Mesodermal cell (in vitro differentiated cells): ENCODE measurements at regions not wholly inside any gene's neighbourhood (a gene's known extent, or its start where the extent isn't known, plus 50 kb on each side); places are given as distances from the start of the nearest gene placed in this dataset.

ENCODE experiments used
- H3K27ac ChIP-seq: 2 replicates; pipeline ENCODE4 v1.7.0; 2013; ENCODE audit warnings: mild to moderate bottlenecking, low read depth, low read length, moderate library complexity; ENCODE audit not compliant: severe bottlenecking
- H3K36me3 ChIP-seq: 2 replicates; pipeline ENCODE4 v1.7.1; 2013; ENCODE audit warnings: mild to moderate bottlenecking, low read length, moderate library complexity; ENCODE audit not compliant: control insufficient read depth, insufficient read depth
- H3K4me1 ChIP-seq: one replicate; pipeline ENCODE4 v1.7.1; 2013; ENCODE audit warnings: mild to moderate bottlenecking, low read length; ENCODE audit not compliant: insufficient read depth, control insufficient read depth, poor library complexity, severe bottlenecking
- H3K4me3 ChIP-seq: 2 replicates; pipeline ENCODE4 v1.7.0; 2013; ENCODE audit warnings: low read length, control low read depth, mild to moderate bottlenecking; ENCODE audit not compliant: insufficient read depth, poor library complexity, severe bottlenecking; ENCODE audit errors: extremely low read depth
- H3K9me3 ChIP-seq: 2 replicates; pipeline ENCODE4 v1.7.1; 2013; ENCODE audit warnings: mild to moderate bottlenecking, low read length, moderate library complexity; ENCODE audit not compliant: control insufficient read depth
- WGBS, 2 experiments: methylation state at CpG; one replicate each; pipeline ENCODE4 v1.1.5; 2013; ENCODE audit warnings: missing lambda C conversion rate in 2 of 2; ENCODE audit not compliant: insufficient coverage in 2 of 2; 5-methylcytosine and 5-hydroxymethylcytosine counted together

DNA sequence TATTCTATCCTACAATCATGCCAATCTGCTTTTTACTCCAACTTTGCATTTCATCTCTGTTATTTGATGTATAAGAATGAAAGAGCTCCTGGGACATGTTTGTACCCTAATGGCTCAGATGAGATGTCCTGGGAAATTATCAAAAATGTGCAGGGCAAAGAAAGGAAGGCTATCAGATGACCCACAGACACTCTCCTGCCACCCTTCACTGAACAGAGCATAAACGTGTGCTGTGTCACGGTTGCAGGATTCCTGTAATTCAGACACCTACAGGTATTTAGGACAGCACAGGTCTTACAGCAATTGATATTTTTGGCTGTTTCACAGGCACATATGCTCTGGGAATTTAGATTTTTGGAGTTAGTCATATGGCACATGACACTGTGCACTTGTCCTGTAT is 149.2 kb upstream of the GAS1 start:
- H3K4me1 ChIP-seq: no peaks in the 10 kb centered on the region
- H3K27ac ChIP-seq: no peak overlapping the region
- no peak overlapping the region for H3K4me3 ChIP-seq
- H3K36me3 ChIP-seq: no peaks in the 10 kb centered on the region
- no peaks in the 10 kb centered on the region for H3K9me3 ChIP-seq
- WGBS, 2 experiments: 85% methylated on average over 2 of the region's 2 CpGs; no CpG with 5 or more reads in 1 of the 2 experiments

DNA sequence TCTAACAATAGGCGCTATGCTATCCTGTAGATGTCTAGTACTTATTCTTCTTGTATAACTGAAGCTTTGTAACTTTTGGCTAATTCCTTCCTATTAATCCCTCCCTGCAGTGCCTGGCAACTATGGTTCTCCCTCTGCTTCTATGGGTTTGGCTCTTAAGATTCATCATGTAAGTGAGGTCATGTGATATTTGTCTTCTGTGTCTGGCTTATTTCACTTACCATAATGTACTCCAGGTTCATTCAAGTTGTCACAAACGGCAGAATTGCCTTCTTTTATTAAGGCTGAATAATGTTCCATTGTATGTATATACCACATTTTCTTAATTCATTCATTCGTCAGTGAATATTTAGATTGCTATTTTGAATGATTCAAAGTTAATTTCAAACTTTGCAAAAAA is 149.9 kb upstream of the GAS1 start:
- WGBS, 2 experiments: 80% methylated on average over 1 of the region's 3 CpGs; no CpG with 5 or more reads in 1 of the 2 experiments
- H3K4me3 ChIP-seq: no peak overlapping the region
- H3K9me3 ChIP-seq: no peaks in the 10 kb centered on the region
- H3K27ac ChIP-seq: no peak overlapping the region
- no peaks in the 10 kb centered on the region for H3K36me3 ChIP-seq
- H3K4me1 ChIP-seq: no peaks in the 10 kb centered on the region

DNA sequence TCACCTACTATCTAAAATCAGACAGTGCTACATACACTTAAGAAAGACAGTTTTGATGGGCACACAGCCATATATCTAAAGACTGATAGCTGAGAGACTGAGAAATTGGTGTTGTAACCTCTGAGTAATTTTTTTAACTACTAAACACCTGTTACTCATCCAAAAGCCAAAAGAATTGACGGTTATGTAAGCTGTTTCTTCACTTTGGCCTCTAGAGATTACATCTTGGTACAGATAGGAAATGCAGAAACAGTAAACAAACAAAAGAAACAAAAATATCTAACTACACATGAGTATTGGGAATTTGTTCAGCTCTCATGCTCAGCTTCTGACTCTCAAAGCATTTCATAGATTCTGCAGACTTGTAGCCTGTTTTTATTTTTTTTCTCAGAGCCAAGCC is 152.1 kb upstream of the GAS1 start:
- Histone ChIP-seq H3K36me3 (no peaks in the 10 kb centered on the region), H3K27ac (no peak overlapping the region), H3K4me3 (no peak overlapping the region), H3K4me1 (no peaks in the 10 kb centered on the region), H3K9me3 (no peaks in the 10 kb centered on the region)
- no CpG with 5 or more reads among the region's 1 CpG for WGBS, 2 experiments

DNA sequence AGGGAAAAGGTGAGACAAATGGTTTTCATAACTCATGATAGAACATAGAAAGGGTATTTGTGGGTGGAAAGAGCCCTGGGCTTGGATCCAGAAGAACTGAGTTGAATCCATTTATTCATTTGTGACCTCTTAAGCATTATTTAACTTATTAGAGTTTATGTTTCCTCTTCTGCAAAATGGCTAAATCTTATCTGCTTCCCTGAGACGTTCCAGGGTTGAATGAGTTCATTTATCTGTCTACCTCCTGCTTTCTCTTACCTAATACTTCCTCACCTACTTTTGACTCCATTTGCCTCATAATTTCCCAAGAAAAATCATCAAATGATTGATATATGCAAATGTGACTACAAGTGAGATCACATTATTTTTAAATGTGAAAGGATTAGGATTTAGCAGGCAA is 152.7 kb upstream of the GAS1 start:
- Histone ChIP-seq H3K4me3 (no peak overlapping the region), H3K27ac (no peak overlapping the region), H3K9me3 (no peaks in the 10 kb centered on the region), H3K36me3 (no peaks in the 10 kb centered on the region), H3K4me1 (no peaks in the 10 kb centered on the region)
- 60 to 90% methylated on average over 1 of the region's 1 CpG for WGBS, 2 experiments

DNA sequence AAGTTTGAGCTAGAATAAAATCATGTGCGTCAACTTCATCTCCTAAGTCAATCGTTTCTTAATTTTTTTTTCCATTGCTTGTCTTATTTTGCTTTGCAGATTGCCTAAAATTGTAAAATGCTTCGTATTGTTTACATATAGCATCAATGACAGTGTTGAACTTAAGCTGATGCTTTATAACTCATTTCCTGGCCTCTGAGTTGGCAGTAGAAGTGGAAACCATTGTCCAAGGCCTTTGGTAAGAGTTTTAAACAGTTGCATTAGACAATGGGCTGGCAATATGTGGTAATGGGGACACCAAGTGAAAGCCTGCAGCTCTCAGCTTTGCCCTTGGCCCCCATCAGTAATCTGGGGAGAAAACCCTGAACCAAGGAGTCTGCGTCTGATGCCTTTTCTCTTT is 154.8 kb upstream of the GAS1 start:
- H3K4me1 ChIP-seq: no peaks in the 10 kb centered on the region
- H3K9me3 ChIP-seq: no peaks in the 10 kb centered on the region
- 100% methylated on average over 1 of the region's 4 CpGs for WGBS, 2 experiments
- H3K36me3 ChIP-seq: no peaks in the 10 kb centered on the region
- H3K4me3 ChIP-seq: no peak overlapping the region
- no peak overlapping the region for H3K27ac ChIP-seq

DNA sequence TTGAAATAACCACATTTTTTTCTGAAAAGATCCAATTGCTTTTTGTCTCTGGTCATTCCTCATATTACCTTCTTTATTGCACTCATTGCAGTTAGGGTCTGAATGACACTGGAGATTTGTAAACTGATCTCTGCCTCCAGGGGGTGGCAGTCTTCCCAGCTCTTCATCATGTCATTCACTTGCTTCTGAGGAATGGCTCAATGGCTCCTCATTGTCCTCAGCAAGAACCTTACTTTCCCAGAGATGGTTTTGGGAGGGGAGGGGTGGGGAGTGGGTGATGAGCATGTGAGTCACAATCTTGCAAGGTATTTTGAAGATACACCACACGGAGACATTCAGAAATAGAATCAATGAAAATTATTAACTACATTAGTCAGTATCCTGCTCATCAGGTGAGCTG is 159.8 kb upstream of the GAS1 start:
- H3K4me3 ChIP-seq: no peak overlapping the region
- no CpG with 5 or more reads among the region's 1 CpG for WGBS, 2 experiments
- no peak overlapping the region for H3K27ac ChIP-seq
- no peaks in the 10 kb centered on the region for H3K36me3 ChIP-seq
- peaks cover 7% of the 10 kb centered on the region for H3K9me3 ChIP-seq
- no peaks in the 10 kb centered on the region for H3K4me1 ChIP-seq

DNA sequence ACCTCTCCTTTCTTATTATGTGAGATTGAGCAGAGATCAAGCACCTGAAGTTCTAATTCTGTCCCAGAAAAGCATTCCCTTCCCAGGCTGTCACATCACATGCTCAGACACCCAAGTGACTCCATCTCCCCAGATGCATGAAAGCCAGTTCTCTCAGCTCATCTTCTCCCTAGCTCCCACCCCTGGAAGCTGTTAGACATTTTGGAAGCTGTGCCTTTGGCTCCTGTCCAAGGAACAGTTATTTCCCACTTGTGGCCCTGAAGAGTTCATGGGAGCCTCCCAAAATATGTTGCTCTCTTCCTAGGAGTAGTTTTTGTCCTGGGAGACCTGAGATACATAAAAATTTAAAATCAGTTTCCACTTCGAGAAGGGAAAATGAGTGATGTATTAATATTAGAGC is 161.4 kb upstream of the GAS1 start:
- H3K4me1 ChIP-seq: no peaks in the 10 kb centered on the region
- H3K27ac ChIP-seq: no peak overlapping the region
- no CpG with 5 or more reads among the region's 1 CpG for WGBS, 2 experiments
- no peaks in the 10 kb centered on the region for H3K36me3 ChIP-seq
- no peak overlapping the region for H3K4me3 ChIP-seq
- H3K9me3 ChIP-seq: peaks cover 7% of the 10 kb centered on the region

DNA sequence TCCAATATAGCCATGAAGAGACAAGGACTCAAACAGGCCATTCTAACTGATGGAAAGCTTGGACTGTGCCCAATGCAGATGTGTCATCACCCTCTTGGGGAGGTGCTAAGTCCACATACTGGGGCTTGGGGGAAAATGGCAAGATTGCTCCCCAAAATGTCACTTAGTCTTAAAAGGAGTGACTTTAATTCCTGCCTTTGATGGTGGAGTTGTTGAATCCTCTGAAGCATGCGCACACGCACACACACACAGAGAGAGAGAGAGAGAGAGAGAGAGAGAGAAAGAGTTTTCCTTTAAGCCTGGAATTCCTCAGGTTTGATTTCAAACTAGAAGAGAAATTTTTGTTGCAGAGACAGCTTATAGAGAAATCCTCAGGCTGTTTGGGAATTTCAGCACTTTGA is 161.9 kb upstream of the GAS1 start:
- H3K27ac ChIP-seq: no peak overlapping the region
- H3K4me3 ChIP-seq: no peak overlapping the region
- H3K4me1 ChIP-seq: no peaks in the 10 kb centered on the region
- WGBS, 2 experiments: no CpG with 5 or more reads among the region's 2 CpGs
- H3K36me3 ChIP-seq: no peaks in the 10 kb centered on the region
- H3K9me3 ChIP-seq: peaks cover 7% of the 10 kb centered on the region

DNA sequence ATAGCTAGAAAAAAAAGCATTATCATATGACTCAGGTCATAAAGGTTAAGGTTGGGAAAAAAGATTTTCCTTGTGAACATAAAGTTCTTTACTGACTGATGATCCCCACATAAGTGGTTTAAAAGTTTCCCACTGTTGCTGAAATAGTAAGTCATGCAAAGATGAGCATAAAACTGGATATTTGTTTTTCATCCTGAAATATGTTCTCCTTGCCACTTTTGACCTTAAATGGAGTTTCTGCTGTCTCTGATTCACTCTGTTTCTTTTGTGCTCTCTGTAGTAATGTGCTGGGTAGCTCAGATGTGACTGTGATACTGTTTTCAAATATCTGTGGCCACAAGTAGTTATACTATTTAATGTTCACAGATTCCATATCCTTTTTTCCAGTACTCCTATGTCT is 162.5 kb upstream of the GAS1 start:
- Histone ChIP-seq H3K36me3 (no peaks in the 10 kb centered on the region), H3K27ac (no peak overlapping the region), H3K4me3 (no peak overlapping the region), H3K4me1 (no peaks in the 10 kb centered on the region), H3K9me3 (peaks cover 7% of the 10 kb centered on the region)

DNA sequence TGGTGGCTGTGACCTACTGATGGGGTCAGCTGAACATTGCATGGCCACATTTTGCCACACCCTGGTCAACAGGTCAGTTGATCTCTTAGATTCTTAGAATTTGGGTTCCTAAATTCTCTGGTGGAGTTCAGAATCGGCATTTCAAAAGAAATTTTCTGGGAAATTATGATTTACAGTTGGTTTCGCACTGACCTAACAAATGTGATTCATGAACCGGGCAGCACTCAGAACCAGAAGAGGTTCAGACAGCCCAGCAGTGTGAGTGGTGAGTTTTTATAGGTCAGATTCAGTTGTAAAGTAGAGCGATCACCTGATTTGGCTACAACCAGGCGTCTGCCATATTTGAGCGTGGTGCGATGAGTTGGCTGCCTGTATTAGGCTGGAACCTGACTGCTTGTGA is 163.7 kb upstream of the GAS1 start:
- no peaks in the 10 kb centered on the region for H3K36me3 ChIP-seq
- 99% methylated on average over 6 to 7 of the region's 7 CpGs for WGBS, 2 experiments
- no peak overlapping the region for H3K27ac ChIP-seq
- no peak overlapping the region for H3K4me3 ChIP-seq
- peaks cover 7% of the 10 kb centered on the region for H3K9me3 ChIP-seq
- H3K4me1 ChIP-seq: no peaks in the 10 kb centered on the region

DNA sequence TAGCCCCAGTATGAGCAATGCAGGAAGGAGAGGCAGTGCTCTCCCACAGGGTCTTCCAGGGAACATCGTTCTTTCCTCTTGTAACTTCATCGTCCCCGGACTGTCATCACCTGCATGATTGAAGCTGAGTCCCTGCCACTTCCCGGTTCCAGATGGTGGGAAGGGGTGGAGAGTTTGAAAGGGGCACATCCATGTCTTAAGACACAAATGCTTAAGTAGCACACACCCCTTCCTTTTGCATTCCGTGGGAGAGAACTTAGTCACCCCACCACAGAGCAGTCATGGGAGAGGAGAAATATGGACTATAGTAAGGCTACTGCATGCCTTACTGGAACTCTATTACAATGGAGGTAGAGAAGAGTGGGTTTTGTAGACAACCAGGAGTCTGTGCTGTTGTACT is 165.3 kb upstream of the GAS1 start:
- 84 to 88% methylated on average over 1 to 3 of the region's 5 CpGs for WGBS, 2 experiments
- H3K27ac ChIP-seq: no peak overlapping the region

DNA sequence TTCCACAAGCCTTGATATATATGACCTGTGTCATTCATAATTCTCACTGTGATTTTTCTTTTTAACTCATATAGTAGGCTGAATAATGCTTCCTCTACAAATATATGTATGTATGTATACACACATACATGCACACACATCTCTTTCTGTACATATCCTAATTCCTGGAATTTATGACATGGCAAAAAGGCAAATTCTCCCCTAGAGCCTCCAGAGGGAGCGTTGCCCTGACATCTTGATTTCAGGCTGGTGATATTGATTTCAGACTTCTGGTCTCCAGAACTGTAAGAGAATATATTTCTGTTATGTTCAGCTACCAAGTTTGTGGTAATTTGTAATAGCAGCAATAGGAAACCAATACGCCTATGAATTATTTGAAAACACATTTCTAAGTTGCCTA is 166.6 kb upstream of the GAS1 start:
- Histone ChIP-seq H3K9me3 (peaks cover 7% of the 10 kb centered on the region), H3K4me3 (no peak overlapping the region), H3K27ac (no peak overlapping the region), H3K4me1 (no peaks in the 10 kb centered on the region), H3K36me3 (no peaks in the 10 kb centered on the region)
- WGBS, 2 experiments: 100% methylated on average over 1 of the region's 2 CpGs; no CpG with 5 or more reads in 1 of the 2 experiments

More for the DNA sequence above, 165.3 kb upstream of the GAS1 start:
- Histone ChIP-seq H3K4me3 (no peak overlapping the region), H3K9me3 (peaks cover 7% of the 10 kb centered on the region), H3K36me3 (no peaks in the 10 kb centered on the region), H3K4me1 (no peaks in the 10 kb centered on the region)
